K562 (cell line): ENCODE measurements at regions not wholly inside any gene's neighbourhood (a gene's known extent, or its start where the extent isn't known, plus 50 kb on each side); places are given as distances from the start of the nearest gene placed in this dataset.

Experiments
- MLX ChIP-seq, 2 experiments: fragments of 450-650 bp in 1 of 2; sonication (generic) in 1 of 2; formaldehyde crosslinking; conservative IDR thresholded peaks; 2 replicates each; pipeline versions ENCODE4 v1.4.0 to v1.8.1; 2020 to 2022; ENCODE audit warnings: mild to moderate bottlenecking in 1 of 2, missing genetic modification reagents in 1 of 2
- ZBTB40 ChIP-seq, 2 experiments: fragments of 450-650 bp in 1 of 2; sonication (generic) in 1 of 2; formaldehyde crosslinking in 1 of 2; IDR thresholded peaks; 2 replicates each; pipeline versions ENCODE4 v1.7.1 to v1.9.0; 2016 to 2022; ENCODE audit warnings: inconsistent platforms in 1 of 2, mild to moderate bottlenecking in 1 of 2, missing genetic modification reagents in 1 of 2

GRCh38 chr4:149292425-149293007 is 523.1 kb downstream of the IQCM start (continued):
- no peak for TF ChIP-seq ZBTB40 (IDR thresholded peaks at IDR 0.05)
- no peak for TF ChIP-seq ZBTB40 (CRISPR knock-in tag; IDR thresholded peaks at IDR 0.05)
- no peak for TF ChIP-seq MLX (CRISPR knock-in tag; conservative IDR thresholded peaks at IDR 0.05)
